Superior temporal gyrus (tissue), 1 donor: ENCODE measurements at regions not wholly inside any gene's neighbourhood (a gene's known extent, or its start where the extent isn't known, plus 50 kb on each side); places are given as distances from the start of the nearest gene placed in this dataset.

Experiments
- DNase-seq: peaks from one replicate; pipeline ENCODE4 v3.0.0-alpha.2; 2016; ENCODE audit errors: extremely low spot score

DNA sequence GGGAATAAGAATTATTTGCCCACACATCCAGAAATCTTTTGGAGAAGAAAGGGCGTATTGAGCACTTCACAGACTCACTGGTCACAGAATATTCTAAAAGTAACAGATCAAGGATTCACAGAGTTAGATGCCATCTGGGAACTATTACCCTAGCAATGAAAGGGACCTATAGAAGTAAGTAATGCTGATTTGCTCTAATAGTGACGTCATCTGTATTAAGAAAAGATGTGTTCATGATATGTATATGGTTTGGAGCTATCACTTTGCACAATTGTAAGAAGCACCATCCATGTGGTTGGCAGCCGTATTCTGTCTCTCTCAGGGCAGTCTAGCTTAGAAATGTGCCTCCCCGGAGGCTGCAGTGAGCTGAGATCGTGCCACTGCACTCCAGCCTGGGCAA, 52.8 kb upstream of the SV2C start:
- no peak for DNase-seq

DNA sequence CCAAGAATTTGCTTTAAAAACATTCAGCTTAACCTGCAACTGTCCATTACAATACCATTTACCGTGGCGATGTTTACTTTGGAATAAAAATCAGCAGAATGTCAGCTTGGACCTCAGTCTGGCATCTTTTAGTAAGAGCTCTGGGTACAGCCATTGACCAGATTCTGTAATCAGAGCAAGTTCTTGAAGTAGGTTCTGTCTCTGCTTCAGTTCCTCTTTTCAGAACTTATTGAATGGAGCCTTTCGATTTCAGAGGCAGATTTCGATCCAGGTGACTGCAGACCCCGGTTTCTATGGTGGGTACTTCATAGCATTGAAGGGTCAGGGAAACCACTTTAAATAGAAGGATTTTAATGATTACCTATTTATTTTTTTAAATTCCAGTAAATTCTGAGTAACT, 53.4 kb upstream of the SV2C start:
- no peak for DNase-seq

DNA sequence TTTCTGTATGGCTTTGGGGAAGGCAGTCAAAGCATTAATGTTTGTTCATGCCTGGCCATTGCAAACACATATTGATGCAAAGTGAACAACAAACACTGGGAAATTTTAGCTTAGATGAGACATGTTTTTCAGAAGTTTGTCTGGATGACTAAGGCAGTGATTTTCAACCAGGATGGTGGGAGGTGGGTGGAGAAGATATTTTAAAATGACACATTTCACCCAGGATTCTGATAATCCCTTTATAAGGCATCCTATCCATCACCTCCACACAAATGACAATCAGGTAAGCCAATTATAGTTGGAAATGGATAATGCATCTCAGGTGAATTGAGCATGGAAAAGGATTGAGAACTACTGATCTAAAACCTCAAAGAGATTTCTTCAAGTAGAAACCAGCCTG, 57.4 kb upstream of the SV2C start:
- DNase-seq: no peak

DNA sequence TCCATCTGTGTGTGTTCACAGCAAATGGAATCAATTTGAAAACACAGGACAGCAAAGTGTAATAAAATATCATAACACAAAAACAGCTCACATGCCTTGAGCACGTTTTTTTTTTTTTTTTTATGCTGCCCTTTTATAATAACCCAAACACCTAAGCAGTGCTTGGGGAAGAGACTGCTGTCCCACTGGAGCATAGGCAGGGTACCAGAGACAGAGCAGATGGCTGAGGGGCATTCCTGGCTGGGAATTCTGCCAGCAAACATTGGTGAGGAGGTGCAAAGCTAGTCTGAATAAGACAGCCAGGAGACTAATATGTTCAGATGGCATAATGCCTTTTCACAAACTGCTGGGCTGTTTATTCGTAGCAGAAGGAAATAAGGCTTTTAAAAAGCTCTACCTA, 58.1 kb upstream of the SV2C start:
- DNase-seq: no peak

DNA sequence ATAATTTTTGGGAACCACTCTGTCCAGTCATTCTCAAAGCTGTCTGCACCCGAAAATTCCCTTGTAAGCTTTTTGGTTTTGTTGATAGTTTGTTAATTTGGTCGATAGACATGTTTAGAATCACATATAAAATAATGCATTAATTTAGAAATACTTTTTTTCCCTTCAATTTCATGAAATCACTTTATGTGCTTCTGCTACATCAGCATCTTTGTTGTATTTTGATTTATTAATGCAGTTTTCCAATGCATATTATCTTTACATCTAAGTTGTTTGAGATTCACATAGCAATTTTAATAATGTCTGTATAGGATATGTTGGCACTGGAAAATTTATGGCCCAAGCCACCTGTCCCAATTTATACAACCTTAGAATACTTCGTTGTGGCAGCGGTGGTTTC, 60.6 kb upstream of the SV2C start:
- DNase-seq: no peak

DNA sequence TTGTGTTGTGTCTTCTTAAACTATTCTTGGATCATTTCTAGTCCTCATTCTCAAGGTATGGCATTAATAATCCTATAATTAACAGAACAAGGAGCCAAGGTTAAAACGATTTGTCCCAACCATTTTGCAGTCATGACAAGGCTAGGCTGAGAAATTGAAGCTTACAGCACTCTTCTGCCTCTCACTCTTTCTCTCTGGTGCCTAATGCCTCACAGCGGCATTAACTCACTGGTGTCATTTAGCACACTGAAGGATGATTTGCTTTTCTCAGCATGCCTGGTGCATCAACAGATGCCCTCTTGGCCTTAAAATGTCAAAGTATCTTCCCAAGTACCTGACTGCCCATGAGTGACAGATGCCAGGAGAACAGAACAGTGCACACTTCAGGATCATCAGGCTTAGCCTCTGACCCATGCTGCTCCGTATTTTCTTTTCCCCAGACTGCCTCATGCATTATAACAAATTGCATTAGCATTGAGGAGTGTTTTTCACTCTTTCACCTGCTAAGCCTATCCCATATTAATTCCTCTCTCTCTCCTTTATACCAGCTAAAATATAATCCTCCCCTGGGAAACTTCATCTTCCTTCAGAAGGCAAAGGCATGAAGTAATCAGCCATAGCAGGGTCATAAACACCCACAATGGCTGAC, 61.1 kb upstream of the SV2C start:
- DNase-seq: no peak

DNA sequence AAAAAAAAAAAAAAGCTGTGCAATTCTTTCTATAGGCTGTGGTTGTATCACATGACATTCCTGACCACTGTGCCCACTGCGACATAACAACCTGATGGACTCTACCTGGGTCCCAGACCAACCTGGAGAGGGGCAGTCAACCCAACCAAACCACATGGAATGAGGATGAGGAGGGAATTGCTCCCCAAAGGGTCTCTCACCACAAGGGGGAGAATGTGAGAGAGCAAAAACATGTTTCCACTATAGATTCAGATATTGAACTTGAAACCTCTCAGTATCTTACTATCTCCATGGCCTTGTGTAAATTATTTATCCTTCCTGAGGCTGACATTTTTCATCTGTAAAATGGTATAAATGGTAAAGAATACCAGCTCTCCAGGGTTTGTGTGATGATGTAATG, 66.9 kb upstream of the SV2C start:
- no peak for DNase-seq

DNA sequence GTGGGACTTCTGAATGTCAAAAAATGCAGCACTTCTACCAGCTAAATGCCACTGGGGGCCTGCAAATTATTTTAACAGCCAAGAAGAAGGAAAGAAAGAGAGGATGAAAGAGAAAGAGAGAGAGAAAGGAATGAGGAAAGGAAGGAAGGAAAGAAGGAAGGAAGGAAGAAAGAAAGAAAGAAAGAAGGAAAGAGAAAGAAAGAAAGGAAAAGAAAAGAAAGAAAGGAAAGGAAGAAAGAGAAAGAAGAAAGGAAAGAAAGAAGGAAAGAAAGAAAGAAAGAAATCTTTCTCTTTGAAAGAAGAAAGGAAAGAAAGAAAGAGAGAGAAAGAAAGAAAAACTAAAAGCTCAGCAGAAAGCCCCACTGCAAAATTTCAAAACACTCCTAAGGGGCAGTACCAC, 69.2 kb upstream of the SV2C start:
- no peak for DNase-seq

DNA sequence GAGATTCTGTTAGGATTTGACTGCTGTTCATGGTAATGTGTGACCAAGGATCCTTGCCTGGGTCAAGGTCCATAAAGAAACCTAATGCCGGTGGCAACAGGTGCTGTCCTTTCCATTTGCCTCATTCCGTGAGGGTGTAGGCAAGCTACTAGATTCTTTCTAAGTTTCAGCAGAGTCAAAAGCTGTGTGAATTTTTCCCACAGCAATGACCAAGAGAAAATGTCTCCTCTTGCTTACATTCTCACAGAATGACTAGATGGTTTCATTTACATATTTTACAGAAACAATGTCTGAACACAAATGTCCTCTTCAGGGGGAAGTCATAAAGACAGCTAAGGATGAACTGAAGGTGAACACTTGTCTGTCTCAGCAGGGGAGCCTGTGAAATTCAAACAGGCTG, 75.3 kb upstream of the SV2C start:
- DNase-seq: no peak

DNA sequence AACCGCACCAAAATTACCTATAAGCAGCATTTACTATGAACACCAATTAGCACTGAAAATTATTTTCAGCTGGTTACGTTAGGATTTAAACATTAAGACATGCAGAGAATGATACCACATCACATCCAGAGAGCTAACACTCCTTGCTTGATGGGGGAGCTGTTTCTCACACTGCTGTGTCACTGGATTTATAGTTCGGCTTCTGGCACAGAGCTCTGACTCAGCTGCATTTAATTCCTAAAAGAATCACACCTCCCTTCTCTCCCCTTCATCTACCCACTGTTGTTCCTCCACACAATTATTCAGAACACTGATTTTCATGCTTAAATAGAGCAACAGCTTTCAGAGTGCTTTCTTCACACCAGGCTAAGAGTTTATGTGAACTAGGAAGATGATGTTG, 82.6 kb upstream of the SV2C start:
- peak; percentile 18 for DNase-seq

DNA sequence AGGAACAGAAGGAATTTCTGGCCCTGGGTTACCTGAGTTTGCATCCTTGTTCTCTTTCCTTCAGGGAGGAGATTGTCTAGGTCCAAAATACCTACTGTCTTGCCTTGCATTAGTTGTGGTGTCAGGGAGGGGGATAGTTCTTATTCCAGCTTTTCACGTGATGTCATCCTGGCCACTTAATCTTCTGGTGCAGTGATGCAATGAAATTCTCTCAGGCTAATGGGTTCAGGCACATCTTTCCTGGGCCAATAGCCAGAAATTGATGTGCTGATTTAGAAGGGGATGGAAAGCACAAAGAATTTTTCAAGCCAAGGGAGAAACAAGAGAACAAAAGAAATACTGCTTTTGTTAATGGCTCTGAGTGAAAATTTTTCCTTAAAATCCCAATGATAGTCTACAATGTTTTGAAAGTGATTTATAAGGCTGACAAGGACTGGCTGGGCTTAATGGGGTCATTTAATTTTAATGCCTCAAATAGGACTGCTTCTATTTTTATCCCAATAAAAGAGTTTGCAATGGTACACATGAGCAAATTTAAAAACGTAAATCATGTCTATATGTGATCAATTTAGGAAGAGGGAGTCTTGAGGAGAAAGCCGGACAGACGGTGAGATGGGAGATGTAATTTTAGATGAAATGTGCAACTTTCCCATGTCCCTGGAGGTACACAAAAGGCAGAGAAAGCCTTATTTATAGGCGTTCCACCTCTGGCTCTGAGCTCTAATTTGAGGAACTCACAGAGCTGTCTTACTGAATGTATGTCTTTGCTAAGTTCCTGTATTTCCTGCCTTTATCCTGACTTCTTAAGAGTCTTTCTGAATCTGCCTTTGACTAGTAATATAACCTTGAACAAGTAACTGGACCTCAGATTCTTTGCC, 89.3 kb upstream of the SV2C start:
- no peak for DNase-seq

DNA sequence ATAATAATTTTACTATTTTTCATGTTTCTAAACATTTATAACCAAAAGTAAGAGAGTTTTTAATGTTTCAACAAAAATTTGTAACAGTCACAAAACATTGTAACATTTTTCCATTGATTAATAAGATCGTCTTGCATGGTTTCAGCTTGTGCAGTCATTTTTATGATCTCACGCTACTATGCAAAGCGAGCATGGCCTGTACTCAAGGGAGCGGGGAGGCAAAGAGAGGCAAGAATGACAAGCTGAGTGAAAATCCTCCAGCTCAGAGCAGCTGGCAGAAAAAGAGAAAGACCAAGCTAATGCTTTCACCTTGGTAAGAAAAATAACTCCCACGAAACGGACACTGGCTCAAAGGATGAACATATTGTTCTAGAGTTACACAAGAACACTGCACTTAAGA, 90.0 kb upstream of the SV2C start:
- no peak for DNase-seq

DNA sequence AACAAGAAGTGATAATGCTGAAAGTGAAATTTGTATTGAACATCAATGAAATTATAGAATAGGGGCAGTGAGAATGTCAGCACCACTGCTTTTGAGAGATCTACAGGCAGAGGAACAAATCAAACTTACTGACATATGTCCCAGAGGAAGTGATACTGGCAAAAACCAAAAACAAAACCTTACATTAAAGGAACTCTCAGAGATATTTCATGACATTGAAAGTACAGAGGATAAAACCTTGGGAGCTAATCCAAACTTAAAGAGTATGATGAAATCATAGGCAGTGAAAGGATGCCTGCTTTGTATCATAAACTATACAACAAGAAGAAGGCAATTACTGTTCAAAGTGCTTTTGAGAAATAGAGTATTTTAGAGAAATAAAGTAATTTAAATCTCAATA, 90.4 kb upstream of the SV2C start:
- no peak for DNase-seq

DNA sequence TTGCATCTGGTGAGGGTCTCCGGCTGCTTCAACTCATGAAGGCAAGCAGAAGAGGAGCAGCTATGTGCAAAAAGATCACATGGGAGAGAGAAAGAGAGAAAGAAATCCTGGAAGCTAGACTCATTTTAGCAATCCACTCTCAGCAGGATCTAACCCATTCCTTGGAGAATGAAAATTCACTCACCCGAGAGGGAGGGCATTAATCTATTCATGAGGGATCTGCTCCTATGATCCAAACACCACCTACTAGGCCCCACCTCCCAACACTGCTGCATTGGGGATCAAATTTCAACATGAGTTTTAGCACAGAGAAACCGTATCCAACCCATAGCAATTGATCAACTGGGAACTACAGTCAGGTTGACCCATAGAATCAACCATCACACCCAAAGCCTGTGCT, 98.1 kb upstream of the SV2C start:
- DNase-seq: no peak

DNA sequence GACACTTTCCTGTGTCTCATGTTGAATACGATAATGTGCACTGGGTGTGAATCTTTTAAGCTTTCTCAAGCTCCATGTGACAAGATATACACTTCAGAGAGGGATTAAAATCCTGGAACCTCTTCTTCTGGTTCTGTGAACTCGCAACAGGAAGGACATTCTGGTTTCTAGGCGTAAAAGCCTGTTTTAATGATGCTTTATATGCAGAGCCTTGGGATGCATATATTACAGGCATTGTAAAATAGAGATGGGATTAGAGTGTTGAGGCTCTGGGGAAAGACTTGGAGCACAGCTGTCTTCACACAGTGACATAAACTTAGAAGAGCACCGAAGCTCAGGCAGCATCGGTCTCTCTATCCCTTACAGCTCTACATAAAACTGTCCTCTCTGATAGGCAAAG, 107.7 kb upstream of the SV2C start:
- no peak for DNase-seq

DNA sequence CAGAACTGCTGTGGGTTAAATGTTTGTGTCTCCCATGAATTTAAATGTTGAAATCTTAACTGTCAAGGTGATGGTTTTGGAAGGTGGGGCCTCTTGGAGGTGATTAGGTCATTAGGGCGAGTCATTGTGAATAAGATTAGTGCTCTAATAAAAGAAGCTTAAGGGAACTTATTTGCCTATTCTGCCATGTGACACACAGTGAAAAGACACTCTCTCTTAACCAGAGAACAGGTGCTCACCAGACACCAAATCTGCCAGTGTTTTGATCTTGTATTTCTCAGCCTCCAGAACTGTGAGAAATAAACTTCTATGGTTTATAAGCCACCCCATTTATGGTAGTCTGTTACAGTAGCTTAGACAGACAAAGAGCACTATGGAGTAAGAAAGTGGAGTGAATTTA, 117.9 kb upstream of the SV2C start:
- DNase-seq: no peak

DNA sequence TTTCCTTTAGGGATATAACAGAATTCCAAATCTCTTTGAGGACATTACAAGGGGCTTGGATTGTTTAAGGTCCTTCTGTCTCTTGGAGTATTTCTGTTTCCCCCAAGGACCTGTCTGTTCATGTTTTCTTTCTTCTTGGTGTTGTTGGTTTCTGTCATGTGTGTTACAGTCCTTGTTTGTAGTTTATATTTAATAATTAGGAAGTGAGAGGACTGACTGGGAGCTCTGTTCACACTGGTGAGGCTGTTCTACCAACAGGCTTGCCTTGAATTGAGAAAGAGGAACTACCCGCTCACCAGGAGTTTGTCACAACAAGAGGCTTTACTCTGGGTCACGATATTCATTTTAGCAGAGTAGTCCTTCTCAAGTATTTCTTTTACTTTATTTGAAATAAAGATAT, 119.2 kb upstream of the SV2C start:
- DNase-seq: no peak

DNA sequence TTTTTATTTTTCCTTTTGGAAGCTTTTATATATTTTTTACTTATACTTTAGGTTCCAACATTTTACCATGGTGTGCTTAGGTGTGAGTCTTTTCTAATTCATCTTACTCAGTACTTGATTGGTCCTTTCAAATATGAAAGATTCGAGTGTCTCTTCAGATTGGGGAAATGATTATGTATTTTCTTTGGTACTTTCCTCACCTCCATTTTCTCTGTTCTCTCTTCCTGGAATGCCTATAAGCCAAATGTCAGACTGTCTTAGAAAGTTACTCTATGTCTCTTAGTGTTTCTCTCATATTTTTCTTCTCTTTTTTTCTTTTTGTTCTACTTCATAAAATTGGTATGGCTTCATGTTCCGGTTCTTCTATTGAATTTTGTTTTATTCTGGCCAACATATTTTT, 119.6 kb upstream of the SV2C start:
- DNase-seq: no peak

DNA sequence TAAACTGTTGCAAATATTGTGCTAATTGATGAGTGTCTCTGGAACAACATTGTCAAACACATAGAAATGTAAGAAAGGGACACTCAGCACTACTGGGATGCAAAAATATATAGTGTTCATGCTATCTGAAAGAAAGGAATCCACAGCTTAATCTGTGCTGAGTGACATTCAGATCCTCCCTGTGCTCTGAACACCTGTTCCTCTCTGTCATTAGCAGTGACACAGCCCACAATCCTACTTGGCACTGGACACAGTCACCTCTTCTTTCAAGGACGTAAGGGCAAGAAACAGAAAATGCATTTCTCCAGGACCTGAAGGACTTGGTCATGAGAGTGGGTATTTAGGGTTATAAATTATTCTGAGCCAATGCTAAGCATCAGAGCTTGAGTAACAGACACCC, 121.4 kb upstream of the SV2C start:
- no peak for DNase-seq

DNA sequence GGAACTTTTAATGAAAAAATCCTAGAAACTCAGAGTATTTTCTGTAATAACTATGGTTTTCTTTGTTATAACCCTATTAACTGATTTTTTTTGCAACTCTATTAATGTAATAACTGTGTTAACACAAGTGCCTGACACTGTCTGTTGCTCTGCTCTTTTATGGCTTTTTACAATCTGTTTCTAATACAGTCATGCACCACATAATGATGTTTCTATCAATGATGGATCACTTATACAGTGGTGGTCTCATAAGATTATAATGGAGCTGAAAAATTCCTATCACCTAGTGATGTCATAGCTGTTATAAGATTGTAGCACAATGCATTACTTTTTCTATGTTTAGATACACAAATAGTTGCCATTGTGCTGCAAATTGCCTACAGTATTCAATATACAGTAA, 123.1 kb upstream of the SV2C start:
- DNase-seq: no peak

DNA sequence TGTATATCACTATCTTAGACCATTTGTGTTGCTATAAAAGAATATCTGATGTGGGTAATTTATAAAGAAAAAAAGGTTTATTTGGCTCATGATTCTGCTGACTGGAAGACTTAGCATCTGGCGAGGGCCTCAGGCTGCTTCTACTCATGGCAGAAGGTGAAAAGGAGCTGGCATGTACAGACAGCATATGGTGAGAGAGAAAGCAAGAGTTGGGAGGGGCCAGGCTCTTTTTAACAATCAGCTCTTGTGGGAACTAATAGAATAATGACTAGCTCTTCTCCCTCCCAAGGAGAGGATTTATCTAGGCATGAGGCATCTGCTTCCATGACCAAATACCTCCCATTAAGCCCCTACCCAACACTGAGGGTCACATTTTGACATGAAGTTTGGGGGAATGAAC, 130.2 kb upstream of the SV2C start:
- DNase-seq: no peak

DNA sequence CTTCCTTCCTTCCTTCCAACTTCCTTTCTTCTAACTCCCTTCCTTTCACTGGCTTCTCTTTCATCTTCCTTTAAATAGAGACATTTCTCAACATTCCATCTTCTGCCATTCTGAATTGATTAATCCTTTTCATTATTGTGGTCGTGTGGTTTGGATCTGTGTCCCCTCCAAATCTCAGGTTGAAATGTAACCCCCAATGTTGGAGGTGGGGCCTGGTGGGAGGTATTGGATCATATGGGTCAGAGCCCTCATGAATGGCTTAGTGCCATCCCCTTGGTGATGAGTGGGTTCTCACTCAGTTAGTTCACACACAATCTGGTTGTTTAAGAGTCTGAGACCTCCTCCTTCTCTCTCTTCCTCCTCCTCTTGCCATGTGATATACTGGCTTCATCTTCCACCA, 130.9 kb upstream of the SV2C start:
- no peak for DNase-seq

DNA sequence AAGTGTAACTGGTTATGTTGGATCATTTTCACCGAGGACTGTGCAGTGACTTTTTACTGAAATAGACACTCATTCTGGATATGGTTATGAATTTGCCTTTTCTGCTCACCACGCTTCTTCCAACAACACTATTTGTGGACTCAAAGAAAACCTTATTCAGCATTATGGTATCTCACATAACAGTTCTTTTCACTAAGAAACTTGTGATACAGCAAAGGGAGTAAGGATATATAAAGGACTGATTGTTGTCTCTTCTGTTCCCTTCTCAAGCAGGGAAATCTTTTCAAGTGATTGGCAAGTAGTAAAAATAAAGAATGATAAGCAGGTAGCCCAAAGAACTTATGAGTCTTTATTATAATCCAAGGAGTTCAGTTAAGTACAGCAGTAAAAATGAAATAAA, 131.5 kb upstream of the SV2C start:
- DNase-seq: no peak

DNA sequence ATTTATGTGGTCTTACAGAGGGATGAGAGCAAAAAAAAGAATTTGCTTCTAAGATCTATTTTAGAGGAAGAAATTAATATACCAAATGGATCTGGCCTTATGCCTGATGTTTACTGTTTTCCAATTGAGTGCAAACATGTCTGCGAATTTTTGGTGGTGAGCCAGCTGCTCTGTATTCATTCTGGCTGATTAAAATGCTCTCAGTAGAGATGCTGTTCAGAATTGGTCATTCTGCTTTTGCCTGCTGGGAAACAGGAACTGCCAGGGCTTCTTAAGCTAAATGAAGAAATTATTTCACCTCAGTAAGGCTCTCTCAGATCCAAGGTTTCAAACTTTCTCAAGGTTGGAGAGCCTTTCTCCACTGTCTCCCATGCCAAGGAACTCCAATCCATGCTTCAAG, 132.0 kb upstream of the SV2C start:
- DNase-seq: peak; percentile 27
